UCSD-AML1 (cell line): ENCODE measurements at regions not wholly inside any gene's neighbourhood (a gene's known extent, or its start where the extent isn't known, plus 50 kb on each side); places are given as distances from the start of the nearest gene placed in this dataset.

Experiments
- DNase-seq: peaks from one replicate; lab custom pipeline; 2025; ENCODE audit not compliant: unreplicated experiment; lab: John Stamatoyannopoulos, UW

DNA sequence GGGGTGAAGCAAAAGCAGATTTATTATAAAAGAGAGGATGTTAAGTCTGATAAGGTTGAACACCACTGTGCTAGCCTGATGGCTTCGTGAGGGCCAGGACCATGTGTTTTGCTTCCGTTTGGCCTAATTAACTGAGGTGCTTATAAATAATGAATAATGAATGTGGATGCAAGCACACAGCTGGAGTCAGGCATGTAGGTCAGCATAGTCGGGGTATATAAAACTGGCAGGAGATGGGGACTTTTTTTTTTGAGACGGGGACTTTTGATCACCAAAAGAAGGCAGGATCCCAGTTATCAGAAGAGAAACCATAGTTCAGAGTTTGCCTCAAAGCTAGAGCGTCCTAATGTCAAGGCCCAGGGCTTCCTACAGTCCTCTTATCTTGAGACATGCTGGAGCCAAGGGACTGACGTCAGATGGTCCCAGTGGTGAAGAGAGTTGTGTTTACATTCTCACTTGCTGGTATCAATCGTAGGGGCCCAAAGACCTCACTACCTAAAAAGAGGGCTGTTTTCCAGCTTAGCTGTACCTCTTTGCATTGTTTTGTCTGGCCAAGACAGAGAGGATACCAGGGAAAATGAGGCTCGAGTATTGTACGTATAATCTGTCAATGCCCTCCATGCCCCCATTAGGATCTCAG lies 50.4 kb downstream of the RTL9 start:
- no peak for DNase-seq

DNA sequence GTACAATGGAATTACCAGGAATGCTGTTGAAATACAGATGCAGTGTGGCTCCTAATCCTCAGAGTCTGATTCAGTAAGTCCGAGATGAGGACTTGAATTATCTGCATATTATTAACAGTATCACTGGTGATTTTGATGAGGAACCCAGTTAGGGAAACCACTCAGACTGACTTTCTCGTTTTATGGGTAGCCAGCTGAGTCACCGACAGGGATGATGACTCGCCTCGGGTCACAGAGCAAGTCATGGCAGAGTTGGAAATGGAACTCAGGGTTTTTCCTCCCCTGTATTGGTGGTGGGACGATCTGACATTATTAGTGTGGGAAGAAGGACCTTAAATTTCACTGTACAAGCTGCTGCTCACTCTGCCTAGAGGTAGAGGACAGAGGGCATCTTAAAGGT lies 51.3 kb downstream of the RTL9 start:
- DNase-seq = no peak

DNA sequence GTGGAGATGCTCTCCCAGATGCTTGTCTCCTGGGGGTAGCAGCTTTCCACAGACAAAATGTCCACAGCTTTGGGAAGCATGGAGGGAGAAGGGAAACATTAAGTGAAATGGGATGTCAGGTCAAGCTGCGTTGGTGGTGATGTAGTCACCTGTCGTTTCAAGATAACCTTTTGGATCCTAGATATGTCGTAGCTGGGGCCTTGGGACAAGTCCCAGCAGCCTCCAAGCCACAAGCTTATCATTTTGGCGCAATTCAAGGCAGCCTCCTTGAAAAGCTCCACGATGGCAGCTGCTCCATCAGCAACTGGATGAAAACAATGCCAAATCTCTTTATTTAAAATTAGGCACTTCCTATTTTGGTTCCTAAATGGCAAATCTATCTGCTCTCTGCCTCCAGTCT lies 52.0 kb downstream of the RTL9 start:
- DNase-seq = no peak

DNA sequence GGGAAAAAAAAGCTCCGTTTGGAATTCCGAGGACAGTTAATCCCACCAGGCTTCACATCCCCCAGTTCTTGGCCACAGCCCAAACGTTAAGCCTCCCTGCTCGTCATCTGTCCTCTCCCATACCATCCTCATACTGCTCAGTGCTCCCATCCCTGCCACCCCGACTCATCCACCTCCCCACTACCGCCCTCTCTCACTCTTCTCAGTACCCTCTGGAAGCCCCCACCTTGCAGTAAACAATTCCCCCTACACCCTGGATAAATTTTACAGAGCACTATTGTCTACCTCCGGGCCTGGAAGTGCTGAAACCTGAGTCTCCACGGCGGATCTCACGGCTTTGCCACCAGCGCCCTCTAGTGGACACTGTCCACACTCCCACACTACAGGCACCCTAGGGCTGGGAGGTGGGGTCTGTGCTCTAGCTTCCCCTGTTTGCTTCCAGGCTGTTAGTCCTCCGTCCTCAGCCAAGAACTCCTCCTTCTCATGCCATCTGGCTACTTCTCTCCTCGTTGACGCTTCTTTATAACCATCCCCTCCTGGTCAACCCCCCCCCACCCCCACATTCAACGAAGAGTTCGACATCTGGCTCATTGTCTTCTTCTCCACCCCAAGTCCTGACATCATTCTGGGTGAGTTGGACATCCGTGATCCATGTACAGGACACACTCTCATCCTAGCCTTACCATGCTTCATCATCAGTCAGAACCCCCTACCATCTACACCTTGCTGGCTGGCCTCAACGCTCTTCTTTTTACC lies 54.5 kb downstream of the RTL9 start:
- peak; percentile 69 for DNase-seq

DNA sequence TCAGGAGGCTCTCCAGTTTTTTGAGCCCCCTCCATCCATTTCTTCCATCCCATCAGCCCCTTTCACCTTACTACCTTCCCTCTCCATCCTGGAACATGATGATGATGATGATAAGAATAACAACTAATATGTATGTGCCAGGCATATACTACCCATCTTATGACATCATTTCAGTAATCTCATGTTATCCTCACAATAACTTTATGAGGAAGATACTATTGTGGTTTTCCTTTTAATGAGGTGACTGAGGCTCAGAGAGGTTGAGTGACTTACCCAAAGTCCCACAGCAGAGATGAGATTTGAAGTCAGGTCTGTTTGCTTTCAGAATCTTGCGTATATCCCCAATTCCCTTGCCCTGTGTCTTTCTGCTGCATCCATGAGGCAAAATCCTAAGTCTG lies 55.1 kb downstream of the RTL9 start:
- no peak for DNase-seq

DNA sequence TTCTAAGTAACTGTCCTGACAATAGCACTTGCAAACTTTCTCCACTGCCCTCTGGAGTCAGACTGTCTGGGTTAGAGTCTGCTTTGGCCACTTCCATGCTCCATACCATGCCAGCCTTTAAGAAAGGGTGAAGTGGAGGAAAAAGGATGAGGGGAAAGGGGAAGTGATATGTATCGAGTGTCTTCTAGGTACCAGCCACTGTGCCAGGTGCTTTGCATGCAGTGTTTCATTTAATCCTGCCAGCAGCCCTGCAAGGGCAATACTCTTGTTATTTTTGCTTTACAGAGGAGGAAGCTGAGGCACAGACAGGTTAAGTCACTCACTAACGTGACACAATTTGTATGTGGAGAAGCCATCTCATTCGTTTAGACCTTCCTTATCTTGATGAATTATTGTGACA lies 55.6 kb downstream of the RTL9 start:
- DNase-seq = no peak

DNA sequence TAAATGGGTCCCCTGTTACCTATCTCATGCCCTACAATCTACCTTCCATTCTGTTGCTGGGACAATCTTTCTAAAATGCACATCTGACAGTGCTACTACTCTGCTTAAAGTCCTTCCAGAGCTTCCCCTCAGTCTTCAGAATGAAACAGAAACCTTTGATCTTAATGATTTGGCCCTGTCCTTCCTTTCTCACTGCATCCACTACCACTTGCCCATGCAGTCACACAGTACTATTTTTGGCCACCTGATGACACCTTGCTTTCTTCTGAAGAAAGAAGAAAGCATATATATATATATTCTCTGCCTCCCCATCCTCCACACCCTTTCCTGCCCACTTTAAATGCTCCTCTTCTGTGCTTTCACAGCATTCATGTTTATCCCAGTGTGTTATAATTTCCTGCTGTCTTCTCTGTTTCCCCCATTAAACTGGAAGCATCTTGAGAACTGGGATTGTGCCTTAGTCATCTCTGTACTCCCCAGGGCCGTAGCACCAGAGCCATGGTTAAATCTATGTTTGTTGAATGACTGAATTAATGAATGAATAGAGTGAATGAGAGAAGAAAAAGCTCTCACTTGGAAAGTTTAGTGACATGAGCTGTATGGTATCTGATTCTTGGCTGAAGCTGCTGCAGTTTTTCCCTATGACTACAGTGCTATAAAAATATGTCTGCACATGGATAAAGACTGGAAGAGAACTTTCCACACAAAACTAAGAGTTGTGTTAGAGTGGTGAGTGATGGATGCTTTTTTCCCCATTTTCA lies 56.2 kb downstream of the RTL9 start:
- no peak for DNase-seq

DNA sequence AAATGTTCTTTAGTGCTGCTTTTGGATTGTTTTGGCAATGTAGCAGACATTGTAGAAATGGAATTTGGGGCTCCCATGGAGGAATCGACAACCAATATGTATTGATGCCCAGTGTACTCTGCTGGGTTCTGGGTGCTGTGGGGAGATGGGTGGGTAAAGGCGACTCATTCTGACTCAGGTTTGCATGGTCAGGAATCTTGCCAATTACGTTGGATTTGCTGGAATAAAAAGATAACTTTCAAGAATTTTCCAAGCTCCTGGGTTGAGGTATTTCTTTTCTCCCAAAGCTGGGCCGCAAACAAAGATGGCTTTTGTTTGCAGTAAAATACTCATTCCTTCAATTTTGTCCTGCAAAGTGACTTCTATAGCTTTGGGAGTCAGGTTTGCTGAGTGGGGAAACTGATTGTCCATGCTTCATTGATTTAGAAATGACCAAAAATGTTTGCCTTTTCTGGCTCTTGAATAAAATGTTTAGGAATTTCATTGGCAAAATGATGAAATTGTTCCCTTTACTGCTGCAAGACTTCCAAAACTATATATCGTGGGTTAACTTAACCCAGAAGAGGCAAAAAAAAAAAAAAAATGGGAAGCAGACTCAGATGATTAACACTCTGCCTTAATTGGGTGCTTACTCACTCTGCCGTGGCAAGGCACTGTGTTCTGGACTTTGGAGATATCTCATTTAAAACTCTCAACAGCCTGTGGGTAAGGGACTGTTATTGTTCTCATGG lies 57.0 kb downstream of the RTL9 start:
- DNase-seq = no peak

DNA sequence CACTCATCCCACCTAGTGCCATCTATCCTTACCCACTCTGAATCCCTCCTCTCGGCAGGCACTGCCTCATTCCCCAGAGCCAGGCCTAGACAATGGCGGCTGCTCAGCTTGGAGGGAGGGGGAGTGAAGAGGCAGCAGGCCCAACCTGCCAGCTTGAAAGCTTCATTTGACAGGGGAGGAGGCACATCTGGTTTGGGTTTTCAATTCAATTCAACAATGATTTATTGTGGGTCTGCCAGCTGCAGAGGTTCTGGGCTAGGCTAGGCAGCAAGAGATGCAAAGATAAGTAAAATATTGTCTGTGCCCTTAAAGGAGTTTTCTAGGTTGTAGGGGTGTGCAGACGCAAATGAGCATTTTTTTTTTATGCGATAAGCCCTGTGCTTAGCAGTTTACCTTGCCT lies 58.5 kb downstream of the RTL9 start:
- no peak for DNase-seq

DNA sequence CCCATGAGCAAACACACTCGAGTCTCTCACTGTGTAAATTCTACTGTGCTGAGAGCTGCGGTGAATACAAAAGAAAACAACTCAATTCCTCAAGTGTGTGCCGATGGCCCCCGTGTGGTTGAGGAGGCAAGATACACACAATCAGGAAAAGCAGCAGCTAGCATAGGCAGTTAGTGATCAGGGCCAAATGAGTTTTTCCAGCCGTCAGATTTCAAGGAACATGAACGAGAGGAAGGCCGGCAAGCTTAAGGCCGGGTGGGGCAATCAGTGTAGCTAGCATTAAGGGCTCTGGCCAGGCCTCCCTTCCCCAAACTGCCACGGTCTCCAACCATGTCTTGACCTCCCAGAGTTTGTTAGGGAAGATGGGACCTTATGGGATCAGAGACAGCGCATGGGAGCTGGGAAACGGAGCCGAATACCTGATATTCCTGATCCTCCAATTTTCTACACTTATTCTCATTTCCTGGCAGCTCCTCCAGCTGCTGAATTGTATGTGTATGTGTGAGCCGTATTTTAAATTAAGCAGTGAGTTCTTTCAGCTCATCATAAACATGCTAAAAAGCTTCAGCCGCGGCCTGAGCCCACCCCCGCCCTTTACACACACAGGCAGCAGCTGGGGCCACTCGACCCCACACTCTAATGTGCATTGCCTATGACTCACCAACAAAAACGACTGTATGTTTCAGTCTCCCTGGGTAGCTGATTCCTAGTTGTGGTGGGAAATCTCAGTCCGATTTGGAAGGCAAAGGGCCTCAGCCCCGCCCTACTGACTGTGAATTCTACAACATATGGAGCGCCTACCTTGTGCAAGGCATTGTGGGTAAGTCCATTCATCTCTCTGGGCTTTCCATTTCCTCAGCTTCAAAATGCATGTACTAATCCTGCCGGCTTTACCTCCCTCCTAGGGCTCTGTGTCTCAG lies 59.9 kb downstream of the RTL9 start:
- no peak for DNase-seq

DNA sequence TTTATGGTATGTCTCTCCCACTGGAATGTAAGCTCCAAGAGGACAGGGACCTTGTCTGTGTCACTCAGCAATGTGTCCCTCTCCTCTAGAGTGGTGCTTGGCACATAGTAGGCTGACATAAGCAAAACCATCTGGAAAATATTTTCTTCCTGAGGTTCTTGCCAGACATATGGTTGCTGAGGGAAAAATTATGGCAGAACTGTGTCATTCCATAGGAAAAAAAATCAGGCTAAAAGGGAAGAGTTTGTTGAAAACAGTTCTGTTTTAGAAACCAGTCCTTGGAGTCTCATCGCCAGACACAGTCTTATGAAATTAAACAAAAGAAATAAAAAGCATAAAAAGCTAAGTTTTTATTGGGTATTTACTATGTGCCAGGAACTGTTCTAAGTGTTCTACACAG lies 60.9 kb downstream of the RTL9 start:
- no peak for DNase-seq

DNA sequence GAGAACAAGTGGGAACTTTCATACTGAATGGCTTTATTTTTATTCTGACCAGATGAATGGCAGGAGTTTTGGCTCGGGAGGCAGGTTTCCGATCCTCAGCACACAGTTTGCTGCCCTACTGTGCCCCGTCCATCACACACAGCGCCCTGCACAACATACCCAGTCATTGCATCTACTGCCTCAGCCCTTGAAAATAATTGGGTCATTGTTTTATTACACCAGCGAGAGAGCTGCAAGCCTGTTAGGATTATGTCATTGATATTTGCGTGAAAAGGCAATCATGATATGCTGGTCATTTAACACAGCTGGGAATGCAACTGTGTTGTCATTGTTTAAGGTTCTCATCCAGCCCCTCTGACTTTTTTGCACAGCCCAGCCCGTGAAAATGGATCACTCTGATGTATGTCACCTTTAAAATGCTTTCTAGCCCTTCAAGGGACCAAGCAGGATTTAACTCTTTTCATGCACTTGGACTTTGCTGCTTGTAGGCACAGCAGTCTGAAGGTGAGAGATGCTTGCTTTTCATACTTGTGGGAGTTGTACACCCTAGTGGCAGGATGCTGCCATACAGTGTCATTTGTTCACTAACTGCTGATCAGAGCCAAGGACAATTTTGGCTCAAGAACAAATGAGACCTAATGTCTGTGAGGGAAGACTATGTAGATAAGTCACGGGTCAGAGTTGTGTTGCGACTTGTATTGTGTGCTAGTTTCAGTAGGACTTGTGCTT lies 62.3 kb downstream of the RTL9 start:
- DNase-seq = no peak

DNA sequence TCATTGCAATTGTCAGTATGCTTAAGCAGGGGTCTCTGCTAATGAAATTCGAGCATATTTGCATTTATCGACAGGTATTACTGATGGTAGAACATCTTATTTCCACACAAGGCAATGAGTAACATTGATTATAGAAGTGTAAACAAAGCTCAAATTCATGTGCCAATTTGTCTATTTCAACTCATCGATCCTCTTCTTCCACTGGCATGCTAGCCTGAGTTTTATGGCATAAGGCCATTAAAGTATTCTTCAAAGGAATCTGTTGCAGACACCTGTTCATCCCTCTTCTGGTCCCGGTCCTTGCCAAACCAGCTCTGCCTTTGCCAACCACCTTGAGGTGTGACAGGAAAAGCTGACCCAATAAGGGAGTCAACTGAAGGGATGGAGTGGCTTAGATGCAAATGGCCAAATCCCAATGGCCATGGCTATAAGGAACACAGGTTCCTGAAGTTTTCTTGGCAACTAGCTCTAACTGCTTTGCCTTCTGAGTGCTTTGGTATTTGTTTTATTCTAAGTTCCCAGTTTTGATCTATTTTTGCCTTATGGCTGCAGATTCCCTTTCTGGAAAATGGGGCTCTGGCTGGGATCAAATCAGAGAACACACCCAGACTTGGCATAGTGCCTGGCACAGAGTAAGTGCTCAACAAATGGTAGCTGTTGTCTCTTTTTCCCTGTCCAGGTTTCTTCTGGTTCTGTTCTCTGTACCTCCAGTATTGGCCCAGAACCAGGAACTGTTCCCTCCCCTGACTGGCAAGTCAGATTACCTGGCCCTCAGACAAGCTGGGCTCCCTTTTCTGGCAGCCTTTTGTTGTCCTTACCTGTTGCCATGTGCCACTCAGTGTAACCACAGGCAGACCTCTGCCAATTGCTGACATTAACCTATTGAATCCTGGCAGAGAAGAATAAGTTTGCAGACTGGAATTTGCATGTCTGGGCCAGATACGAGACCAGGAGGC lies 63.1 kb downstream of the RTL9 start:
- DNase-seq = no peak

DNA sequence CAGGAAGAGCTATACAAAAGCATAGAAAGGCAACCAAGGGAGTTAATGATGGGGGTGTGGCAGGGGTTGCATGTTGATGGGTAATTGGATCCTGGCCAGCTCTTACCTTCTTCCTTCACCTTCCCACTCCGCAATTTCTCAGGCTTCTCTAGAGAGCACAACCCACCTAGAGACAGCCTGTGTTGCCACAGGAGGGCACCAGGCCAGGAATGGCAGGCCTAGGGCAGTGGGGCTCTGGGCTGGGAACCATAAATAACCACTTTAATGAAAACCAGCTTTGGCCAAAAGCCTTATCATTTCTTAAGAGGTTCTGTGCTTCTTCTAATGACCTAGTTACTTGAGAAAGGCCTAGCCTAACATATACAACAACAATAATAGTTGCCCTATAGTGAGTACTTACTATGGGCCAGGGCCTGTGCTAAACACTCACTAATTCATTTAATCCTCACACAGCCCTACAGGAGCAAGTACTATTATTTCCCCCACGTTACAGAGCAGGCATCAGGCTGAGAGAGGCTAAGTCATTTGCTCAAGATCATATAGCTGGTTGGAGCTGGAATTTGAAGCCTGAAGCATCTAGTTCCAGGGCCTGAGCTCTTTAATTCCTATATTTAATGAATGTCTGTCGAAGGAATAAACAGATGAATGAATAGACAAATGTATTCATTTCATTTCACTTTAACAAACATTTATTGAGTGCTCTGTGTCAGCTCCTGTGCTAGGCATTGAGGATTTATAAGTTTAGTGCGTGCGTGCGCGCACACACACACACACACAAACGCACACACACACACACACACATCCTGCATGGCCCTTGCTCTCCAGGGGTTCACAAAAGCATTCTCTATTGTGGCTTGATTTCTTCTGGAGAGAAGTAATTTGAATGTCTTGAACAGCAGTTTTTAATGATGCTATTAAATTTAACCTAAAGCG lies 66.8 kb downstream of the RTL9 start:
- no peak for DNase-seq

DNA sequence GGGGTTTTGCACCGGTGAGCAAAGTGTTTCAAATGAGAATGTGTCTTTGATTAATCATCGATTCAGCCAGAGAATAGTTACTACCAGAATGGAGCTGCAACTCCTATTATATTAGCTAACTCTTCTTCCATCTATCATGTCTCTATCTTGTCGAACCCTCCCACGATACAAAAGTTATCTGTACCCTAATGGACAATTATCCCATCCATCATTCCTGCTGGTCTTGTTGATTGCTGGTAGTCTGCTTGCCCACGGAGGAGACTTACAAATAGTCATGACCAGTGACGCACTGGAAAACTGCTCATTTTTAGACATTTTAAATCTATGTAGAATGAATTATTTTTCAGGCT lies 67.5 kb downstream of the RTL9 start:
- no peak for DNase-seq

DNA sequence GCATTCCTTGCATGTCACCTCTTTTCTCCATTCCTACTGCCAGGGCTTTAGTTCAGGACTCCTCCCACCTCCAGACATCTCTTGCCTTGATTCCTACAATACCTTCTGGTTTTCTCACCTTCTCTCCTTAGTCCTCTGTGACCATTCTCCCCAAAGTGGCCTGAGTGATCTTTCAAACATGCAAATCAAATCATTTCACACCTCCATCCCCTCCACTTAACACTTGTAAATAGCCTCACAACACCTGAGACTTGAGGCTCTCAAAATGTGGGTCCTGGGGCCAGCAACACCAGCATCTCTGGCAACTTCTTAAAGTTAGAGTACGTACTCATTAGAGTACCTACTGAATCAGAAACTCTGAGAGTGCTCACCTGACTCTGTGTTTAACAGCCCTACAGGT lies 68.4 kb downstream of the RTL9 start:
- no peak for DNase-seq

DNA sequence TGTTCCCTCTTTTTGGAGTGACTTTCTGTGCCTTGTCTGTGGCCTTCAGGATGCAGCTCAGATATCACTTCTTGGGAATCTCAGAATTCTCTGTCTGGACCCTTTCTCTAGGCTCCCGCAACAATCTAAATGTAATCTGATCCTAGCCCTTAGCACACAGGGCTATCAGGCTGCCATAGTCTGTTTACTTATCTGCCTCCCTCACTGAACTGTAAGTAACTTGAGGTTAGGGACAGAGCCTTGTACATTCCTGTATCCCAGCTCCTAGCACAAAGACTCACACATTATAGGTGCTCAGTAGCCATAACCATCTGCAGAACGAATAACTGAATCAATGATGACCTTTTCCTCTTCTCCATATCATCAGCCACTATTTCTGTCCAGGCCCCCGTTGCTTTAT lies 69.5 kb downstream of the RTL9 start:
- DNase-seq = no peak
